T-helper 2 cell (primary cell): ENCODE measurements at regions not wholly inside any gene's neighbourhood (a gene's known extent, or its start where the extent isn't known, plus 50 kb on each side); places are given as distances from the start of the nearest gene placed in this dataset.
"Not testable (repeated sequence)": the region's sequence is repeated elsewhere in the genome, so short reads cannot be mapped to it uniquely, and the experiment has no call there.

Source experiments
- DNase-seq, 5 experiments: peaks; one replicate each; pipeline versions ENCODE4 v3.0.0 to v3.0.0-alpha.2; 2012 to 2022

GRCh38 chr7:43054052-43054722 lies 58.3 kb upstream of the HECW1 start:
- no peak for DNase-seq

- DNase-seq: no peak
Measured at GRCh38 chr7:43057141-43057540, 55.3 kb upstream of the HECW1 start.

GRCh38 chr7:43058271-43059066 lies 54.0 kb upstream of the HECW1 start:
- DNase-seq: no peak

GRCh38 chr7:43059067-43059600 lies 53.3 kb upstream of the HECW1 start:
- DNase-seq: not testable (repeated sequence)
